VCaP (cell line): ENCODE measurements at regions not wholly inside any gene's neighbourhood (a gene's known extent, or its start where the extent isn't known, plus 50 kb on each side); places are given as distances from the start of the nearest gene placed in this dataset.
"Not testable (repeated sequence)": the region's sequence is repeated elsewhere in the genome, so short reads cannot be mapped to it uniquely, and the experiment has no call there.

ENCODE experiments used
- H3K27ac ChIP-seq: fragments of 450-650 bp; 2 replicates; pipeline ENCODE4 v1.5.1; 2017
- TF ChIP-seq, protein P1 (sequence below): fragments of 450-650 bp; conservative IDR thresholded peaks from 2 replicates; pipeline ENCODE4 v1.5.1; 2017; ENCODE audit warnings: mild to moderate bottlenecking, moderate library complexity

DNA sequence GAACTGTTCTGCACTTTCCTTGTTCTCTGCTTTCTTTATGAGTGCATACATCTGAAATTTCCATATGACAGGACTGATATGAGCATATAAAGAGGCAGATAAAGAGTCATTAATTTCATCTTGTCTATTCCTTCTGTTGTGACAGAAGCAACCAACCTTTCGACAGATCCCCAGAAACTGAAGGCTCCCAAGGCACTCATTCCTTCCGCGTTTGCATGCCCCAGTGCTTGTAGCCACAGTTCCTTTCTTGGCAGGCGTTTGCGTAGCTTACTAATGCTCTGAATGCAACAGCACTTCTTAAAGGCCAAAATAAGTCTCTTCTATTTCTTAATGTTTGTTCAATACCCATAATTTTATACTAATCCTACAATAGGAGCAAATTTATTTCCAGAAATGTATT lies 94.0 kb upstream of the TBL1X start:
- H3K27ac ChIP-seq = no peak overlapping the region
- TF ChIP-seq, protein P1, sequence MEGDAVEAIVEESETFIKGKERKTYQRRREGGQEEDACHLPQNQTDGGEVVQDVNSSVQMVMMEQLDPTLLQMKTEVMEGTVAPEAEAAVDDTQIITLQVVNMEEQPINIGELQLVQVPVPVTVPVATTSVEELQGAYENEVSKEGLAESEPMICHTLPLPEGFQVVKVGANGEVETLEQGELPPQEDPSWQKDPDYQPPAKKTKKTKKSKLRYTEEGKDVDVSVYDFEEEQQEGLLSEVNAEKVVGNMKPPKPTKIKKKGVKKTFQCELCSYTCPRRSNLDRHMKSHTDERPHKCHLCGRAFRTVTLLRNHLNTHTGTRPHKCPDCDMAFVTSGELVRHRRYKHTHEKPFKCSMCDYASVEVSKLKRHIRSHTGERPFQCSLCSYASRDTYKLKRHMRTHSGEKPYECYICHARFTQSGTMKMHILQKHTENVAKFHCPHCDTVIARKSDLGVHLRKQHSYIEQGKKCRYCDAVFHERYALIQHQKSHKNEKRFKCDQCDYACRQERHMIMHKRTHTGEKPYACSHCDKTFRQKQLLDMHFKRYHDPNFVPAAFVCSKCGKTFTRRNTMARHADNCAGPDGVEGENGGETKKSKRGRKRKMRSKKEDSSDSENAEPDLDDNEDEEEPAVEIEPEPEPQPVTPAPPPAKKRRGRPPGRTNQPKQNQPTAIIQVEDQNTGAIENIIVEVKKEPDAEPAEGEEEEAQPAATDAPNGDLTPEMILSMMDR = no peak

DNA sequence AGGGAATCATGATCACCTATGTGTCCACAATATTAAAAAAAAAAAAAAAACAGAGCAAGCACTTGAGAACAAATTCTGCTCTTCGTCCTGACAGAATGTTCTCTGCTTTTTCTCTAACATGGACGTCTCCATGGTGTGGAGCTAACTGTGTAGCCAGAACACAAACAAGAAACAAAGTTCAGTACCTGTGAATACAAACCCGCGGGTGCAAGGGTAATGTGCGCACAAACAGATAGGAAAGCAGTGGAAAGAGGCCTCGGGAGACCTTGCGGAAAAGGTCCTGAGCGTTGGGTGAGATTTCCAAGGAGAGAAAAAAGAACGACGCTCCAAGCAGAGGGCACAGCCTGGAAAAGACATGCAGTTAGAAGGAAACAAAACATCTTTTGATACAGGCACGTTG lies 92.0 kb upstream of the TBL1X start:
- TF ChIP-seq, protein P1 = no peak
- H3K27ac ChIP-seq = no peak overlapping the region

DNA sequence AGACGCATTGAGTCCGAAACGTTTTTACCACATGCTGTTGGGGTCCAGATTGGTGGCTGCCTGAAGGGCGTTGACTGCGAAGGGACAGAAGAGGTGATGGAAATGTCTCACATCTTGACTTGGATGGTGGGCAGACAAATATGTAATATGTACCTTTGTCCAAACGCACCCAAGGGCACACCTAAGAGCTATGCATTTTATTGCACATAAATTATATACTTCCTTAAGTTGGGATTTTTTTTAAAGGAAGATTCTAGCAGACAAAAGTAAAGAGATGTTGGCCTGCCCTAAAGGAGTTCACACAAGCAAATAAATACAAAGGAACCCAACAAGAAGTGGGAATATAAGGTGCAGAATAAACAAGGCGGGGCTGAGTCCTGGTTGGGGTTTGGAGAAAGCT lies 91.1 kb upstream of the TBL1X start:
- TF ChIP-seq, protein P1 = no peak

DNA sequence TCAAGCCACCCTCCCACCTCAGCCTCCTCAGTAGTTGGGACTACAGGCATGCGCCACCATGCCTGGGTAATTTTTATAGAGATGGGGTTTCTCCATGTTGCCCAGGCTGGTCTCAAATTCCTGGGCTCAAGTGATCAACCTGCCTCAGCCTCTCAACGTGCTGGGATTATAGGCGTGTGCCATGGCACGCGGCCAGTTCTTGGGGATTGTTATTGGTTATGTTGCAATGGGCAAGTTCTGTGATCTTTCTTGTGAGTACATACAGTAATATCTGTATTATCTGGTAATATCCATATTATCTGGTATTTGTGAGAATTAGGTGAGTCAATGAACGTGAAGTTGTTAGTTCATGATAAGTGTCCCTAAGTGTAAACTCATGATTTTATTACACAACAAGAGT lies 90.3 kb upstream of the TBL1X start:
- H3K27ac ChIP-seq = no peak overlapping the region
- TF ChIP-seq, protein P1 = no peak

More for the DNA sequence above, 91.1 kb upstream of the TBL1X start:
- H3K27ac ChIP-seq = no peak overlapping the region

DNA sequence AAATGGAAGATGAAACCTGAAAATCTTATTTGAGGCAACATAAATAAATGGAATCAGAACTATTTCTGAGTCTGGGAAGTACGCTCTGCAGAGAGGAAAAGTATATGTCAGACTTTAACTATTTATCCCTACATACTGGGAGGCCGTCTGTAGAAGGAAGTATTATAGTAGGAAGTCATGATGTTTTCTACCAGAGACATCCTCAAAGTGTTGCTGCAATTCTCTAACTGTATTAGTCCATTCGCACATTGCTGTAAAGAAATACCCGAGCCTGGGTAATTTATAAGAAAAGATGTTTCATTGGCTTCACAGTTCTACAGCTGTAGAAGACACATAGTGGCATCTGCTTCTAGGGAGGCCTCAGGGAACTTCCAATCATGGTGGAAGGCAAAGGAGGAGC lies 88.7 kb upstream of the TBL1X start:
- no peak overlapping the region for H3K27ac ChIP-seq
- TF ChIP-seq, protein P1 = no peak

DNA sequence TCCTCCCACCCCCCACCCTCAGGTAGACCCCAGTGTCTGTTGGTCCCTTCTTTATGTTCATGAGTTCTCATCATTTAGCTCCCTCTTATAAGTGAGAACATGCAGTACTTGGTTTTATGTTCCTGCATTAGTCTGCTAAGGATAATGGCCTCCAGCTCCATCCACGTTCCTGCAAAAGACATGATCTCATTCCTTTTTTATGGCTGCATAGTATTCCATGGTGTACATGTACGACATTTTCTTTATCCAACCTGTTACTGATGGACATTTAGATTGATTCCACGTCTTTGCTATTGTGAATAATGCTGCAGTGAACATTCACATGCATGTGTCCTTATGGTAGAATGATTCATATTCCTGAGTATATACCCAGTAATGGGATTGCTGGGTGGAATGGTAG lies 87.6 kb upstream of the TBL1X start:
- H3K27ac ChIP-seq = not testable (repeated sequence)

DNA sequence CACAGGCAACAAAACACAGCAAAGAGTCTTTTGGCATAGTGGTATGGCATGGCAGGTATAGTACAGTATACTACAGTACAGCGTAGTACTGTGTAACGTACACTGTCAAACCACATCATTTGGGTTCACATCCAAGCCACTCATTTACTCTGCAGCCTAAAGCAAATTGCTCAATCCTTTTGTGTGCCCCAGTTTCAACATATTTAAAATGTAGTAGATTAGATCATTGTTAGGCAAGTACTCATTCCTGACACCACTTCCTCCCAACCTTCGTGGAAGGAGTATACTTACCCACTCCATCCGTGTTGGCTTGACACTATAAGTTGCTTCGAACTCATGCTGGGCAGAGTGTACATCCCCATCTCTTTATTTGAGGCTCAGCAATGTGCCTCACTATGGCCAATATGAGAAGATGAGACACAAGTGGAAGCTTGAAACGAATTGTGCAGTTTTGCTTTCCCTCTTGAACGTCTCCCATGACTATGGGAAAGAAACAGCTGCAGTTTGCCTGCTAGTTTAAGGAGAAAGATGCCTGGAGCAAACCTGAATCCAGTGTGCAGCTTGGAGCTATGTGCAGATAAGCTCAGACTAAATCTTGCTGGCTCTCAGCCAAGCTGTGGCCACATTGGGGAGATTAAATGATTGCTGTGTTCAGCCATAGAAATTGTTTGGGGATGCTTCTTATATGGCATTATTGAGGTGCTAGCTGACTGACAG lies 85.7 kb upstream of the TBL1X start:
- no peak overlapping the region for H3K27ac ChIP-seq
- TF ChIP-seq, protein P1 = no peak

DNA sequence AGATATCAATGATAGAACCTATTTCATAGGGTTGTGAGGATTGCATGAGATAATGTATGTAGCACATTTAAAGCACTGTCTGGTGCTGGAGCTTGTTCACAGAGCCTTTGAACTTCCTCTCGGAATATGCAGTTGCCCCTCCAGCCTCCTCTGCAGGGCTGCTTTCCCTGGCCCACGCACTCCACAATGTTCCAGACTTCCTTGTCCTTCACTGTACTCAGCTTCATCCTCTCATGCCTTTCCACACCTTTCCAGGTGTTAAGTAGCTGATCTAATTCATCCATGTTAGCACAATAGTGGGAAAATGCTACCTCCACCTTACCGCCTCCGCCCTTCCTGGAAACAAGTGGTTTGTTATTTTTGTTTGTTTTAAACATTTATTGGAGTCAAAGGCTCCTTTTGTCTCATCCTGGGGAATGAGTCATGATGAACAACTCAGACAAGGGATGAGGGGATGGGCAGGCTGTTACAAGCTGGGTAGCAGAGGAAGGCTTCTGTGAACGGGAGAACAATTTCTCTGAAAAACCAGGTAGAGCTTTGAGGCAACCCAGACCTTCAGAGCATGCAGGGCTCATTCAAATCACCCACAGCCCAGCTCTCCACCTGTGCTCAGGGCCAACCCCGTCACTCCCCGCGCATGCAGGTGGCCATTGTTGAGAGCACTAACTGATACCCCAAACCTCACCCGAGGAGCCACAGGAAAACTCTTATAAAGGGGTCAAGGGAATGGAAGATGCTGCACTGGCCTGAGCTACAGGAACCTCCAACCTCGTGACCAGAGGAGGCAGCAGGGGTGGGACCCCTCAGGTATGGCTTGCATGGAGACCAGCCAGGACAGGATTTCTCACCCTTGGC lies 84.9 kb upstream of the TBL1X start:
- TF ChIP-seq, protein P1 = no peak
- no peak overlapping the region for H3K27ac ChIP-seq
